WTC11 (cell line): ENCODE measurements at regions not wholly inside any gene's neighbourhood (a gene's known extent, or its start where the extent isn't known, plus 50 kb on each side); places are given as distances from the start of the nearest gene placed in this dataset.

Experiments
- ATAC-seq: fragments of 200-7000 bp; cut with Tn5 transposase; 2 replicates; pipeline ENCODE4 v1.10.0; 2021; ENCODE audit warnings: mild to moderate bottlenecking, moderate library complexity
- CTCF ChIA-PET: fragments of 300-600 bp; sonication (Branson Sonifier 250); formaldehyde crosslinking; loops from one replicate; lab custom pipeline; 2021; ENCODE audit warnings: antibody characterized with exemption; lab: Charles Lee
- POLR2A ChIA-PET: fragments of 350-600 bp; sonication (Branson Sonifier 250); formaldehyde crosslinking; loops from one replicate; lab custom pipeline; 2021; ENCODE audit warnings: antibody characterized with exemption; lab: Charles Lee
- DNase-seq: peaks from one replicate; pipeline ENCODE4 v3.0.0; 2021; ENCODE audit warnings: low spot score
- H3K27ac Mint-ChIP-seq: 2 replicates; pipeline ENCODE4 v1.8.0; 2021; ENCODE audit warnings: mixed read lengths
- H3K27me3 Mint-ChIP-seq: 2 replicates; pipeline ENCODE4 v1.8.0; 2021; ENCODE audit warnings: low read depth, mild to moderate bottlenecking, moderate library complexity, mixed read lengths
- H3K36me3 Mint-ChIP-seq: 2 replicates; pipeline ENCODE4 v1.8.0; 2021; ENCODE audit warnings: mixed read lengths
- H3K4me1 Mint-ChIP-seq: 2 replicates; pipeline ENCODE4 v1.8.0; 2022; ENCODE audit warnings: mixed read lengths
- H3K4me3 Mint-ChIP-seq: 2 replicates; pipeline ENCODE4 v1.8.0; 2021; ENCODE audit warnings: mild to moderate bottlenecking, moderate library complexity, mixed read lengths
- H3K9me3 Mint-ChIP-seq: 2 replicates; pipeline ENCODE4 v1.8.0; 2021; ENCODE audit warnings: mixed read lengths
- ARID4B ChIP-seq: sonication (generic); formaldehyde crosslinking; IDR thresholded peaks from 2 replicates; pipeline ENCODE4 v1.8.0; 2023; ENCODE audit warnings: missing genetic modification reagents, mild to moderate bottlenecking, borderline replicate concordance
- ATF6 ChIP-seq: sonication (generic); formaldehyde crosslinking; IDR thresholded peaks from 2 replicates; pipeline ENCODE4 v1.8.1; 2023; ENCODE audit warnings: mild to moderate bottlenecking, missing genetic modification reagents
- E2F5 ChIP-seq: sonication (generic); formaldehyde crosslinking; IDR thresholded peaks from 2 replicates; pipeline ENCODE4 v1.8.1; 2022; ENCODE audit warnings: mild to moderate bottlenecking, moderate library complexity, missing genetic modification reagents
- ELF4 ChIP-seq: sonication (generic); formaldehyde crosslinking; IDR thresholded peaks from 2 replicates; pipeline ENCODE4 v1.8.1; 2022; ENCODE audit warnings: low read depth, mild to moderate bottlenecking, moderate library complexity, missing genetic modification reagents
- GABPB1 ChIP-seq: sonication (generic); formaldehyde crosslinking; IDR thresholded peaks from 2 replicates; pipeline ENCODE4 v1.8.1; 2023; ENCODE audit warnings: mild to moderate bottlenecking, missing genetic modification reagents
- NFE2L1 ChIP-seq: sonication (generic); formaldehyde crosslinking; IDR thresholded peaks from 2 replicates; pipeline ENCODE4 v1.8.1; 2023; ENCODE audit warnings: missing genetic modification reagents
- OVOL2 ChIP-seq: fragments of 250-450 bp; sonication (Bioruptor Pico); IDR thresholded peaks from 2 replicates; pipeline ENCODE4 v1.9.0; 2021; ENCODE audit warnings: mild to moderate bottlenecking, borderline replicate concordance
- PRRX2 ChIP-seq: fragments of 250-450 bp; sonication (Bioruptor Pico); IDR thresholded peaks from 2 replicates; pipeline ENCODE4 v1.8.0; 2021; ENCODE audit warnings: mild to moderate bottlenecking
- SMAD3 ChIP-seq: sonication (generic); formaldehyde crosslinking; IDR thresholded peaks from 2 replicates; pipeline ENCODE4 v1.8.0; 2022; ENCODE audit warnings: missing genetic modification reagents, mild to moderate bottlenecking, borderline replicate concordance
- STAT6 ChIP-seq: sonication (generic); formaldehyde crosslinking; conservative IDR thresholded peaks from 2 replicates; pipeline ENCODE4 v1.8.1; 2023; ENCODE audit warnings: mild to moderate bottlenecking, low read depth, missing genetic modification reagents, moderate library complexity
- TP53 ChIP-seq: sonication (generic); formaldehyde crosslinking; IDR thresholded peaks from 2 replicates; pipeline ENCODE4 v1.8.1; 2023; ENCODE audit warnings: mild to moderate bottlenecking, missing genetic modification reagents
- USF1 ChIP-seq: sonication (generic); formaldehyde crosslinking; IDR thresholded peaks from 2 replicates; pipeline ENCODE4 v1.8.0; 2022; ENCODE audit warnings: mild to moderate bottlenecking, missing genetic modification reagents
- ZNF138 ChIP-seq: sonication (generic); formaldehyde crosslinking; conservative IDR thresholded peaks from 2 replicates; pipeline ENCODE4 v1.8.1; 2022; ENCODE audit warnings: mild to moderate bottlenecking, moderate library complexity, missing genetic modification reagents
- ZNF317 ChIP-seq: sonication (generic); formaldehyde crosslinking; IDR thresholded peaks from 2 replicates; pipeline ENCODE4 v1.8.1; 2023; ENCODE audit warnings: low read depth, mild to moderate bottlenecking, moderate library complexity, missing genetic modification reagents, borderline replicate concordance
- ZNF416 ChIP-seq: fragments of 250-450 bp; sonication (Bioruptor Pico); IDR thresholded peaks from 2 replicates; pipeline ENCODE4 v1.9.0; 2021; ENCODE audit warnings: mild to moderate bottlenecking, inconsistent platforms
- ZSCAN18 ChIP-seq: fragments of 250-450 bp; sonication (Bioruptor Pico); IDR thresholded peaks from 2 replicates; pipeline ENCODE4 v2.1.2; 2022; ENCODE audit warnings: mild to moderate bottlenecking, moderate library complexity

GRCh38 chr6:22027040-22027725 lies 269.7 kb downstream of the PRL start:
- no peak for ATAC-seq
- peaks cover 5% of the 10 kb centered on the region; the same call in 1 of the 2 replicates for H3K36me3 Mint-ChIP-seq
- peaks cover 40% of the 10 kb centered on the region for H3K4me1 Mint-ChIP-seq
- POLR2A ChIA-PET: interaction anchor here (0.6 kb wide), 1 partner anchor 11 kb away, joined by 4 read pairs; no protein-coding TSS in a partner anchor
- H3K27me3 Mint-ChIP-seq: no peaks in the 10 kb centered on the region
- H3K27ac Mint-ChIP-seq: peak overlapping the region; percentile 58
- H3K4me3 Mint-ChIP-seq: no peak overlapping the region
- TF ChIP-seq SMAD3 (CRISPR knock-in tag) (no peak), ZNF416 (no peak), OVOL2 (CRISPR knock-in tag) (no peak), ZNF138 (CRISPR knock-in tag) (no peak), ELF4 (CRISPR knock-in tag) (no peak), ZSCAN18 (no peak), USF1 (CRISPR knock-in tag) (no peak), PRRX2 (no peak), GABPB1 (CRISPR knock-in tag) (no peak)
- no peak for DNase-seq
- no peaks in the 10 kb centered on the region; the same call in 1 of the 2 replicates for H3K9me3 Mint-ChIP-seq
- CTCF ChIA-PET: interaction anchor here (0.6 kb wide), 1 partner anchor 431 kb away, joined by 3 read pairs; no protein-coding TSS in a partner anchor

GRCh38 chr6:22028403-22029090 lies 268.3 kb downstream of the PRL start:
- peak overlapping the region; percentile 73 for H3K27ac Mint-ChIP-seq
- POLR2A ChIA-PET: no interaction called here
- ATAC-seq: no peak
- H3K4me3 Mint-ChIP-seq: no peak overlapping the region
- peaks cover 15% of the 10 kb centered on the region for H3K36me3 Mint-ChIP-seq
- peaks cover 37% of the 10 kb centered on the region for H3K4me1 Mint-ChIP-seq
- H3K9me3 Mint-ChIP-seq: peaks cover 9% of the 10 kb centered on the region
- H3K27me3 Mint-ChIP-seq: no peaks in the 10 kb centered on the region
- TF ChIP-seq PRRX2: no peak
- TF ChIP-seq STAT6 (CRISPR knock-in tag): no peak
- no peak for TF ChIP-seq TP53 (CRISPR knock-in tag)
- no peak for TF ChIP-seq E2F5 (CRISPR knock-in tag)
- no peak for TF ChIP-seq ARID4B
- TF ChIP-seq NFE2L1 (CRISPR knock-in tag): no peak
- TF ChIP-seq ZNF317: no peak
- TF ChIP-seq ELF4 (CRISPR knock-in tag): no peak
- TF ChIP-seq ZNF416: no peak
- no peak for TF ChIP-seq ATF6 (CRISPR knock-in tag)
- CTCF ChIA-PET: no interaction called here
- no peak for DNase-seq
